GM21528 (cell line): ENCODE measurements at regions not wholly inside any gene's neighbourhood (a gene's known extent, or its start where the extent isn't known, plus 50 kb on each side); places are given as distances from the start of the nearest gene placed in this dataset.
"Not testable (repeated sequence)": the region's sequence is repeated elsewhere in the genome, so short reads cannot be mapped to it uniquely, and the experiment has no call there.

Experiments
- ATAC-seq: cut with Tn5 transposase; IDR thresholded peaks from one replicate; pipeline ENCODE4 v1.9.1; 2021; ENCODE audit warnings: mild to moderate bottlenecking, moderate library complexity; ENCODE audit not compliant: unreplicated experiment, low FRiP score

- ATAC-seq = not testable (repeated sequence)
These were observed 224.9 kb upstream of the CNR1 start for GRCh38 chr6:88390998-88391397.

GRCh38 chr6:88388589-88388988 lies 222.4 kb upstream of the CNR1 start:
- ATAC-seq = no peak

- no peak for ATAC-seq
These were observed 220.0 kb upstream of the CNR1 start for GRCh38 chr6:88386167-88386566.

GRCh38 chr6:88383183-88383582 lies 217.0 kb upstream of the CNR1 start:
- no peak for ATAC-seq

GRCh38 chr6:88381289-88381642 lies 215.1 kb upstream of the CNR1 start:
- ATAC-seq = no peak

- no peak for ATAC-seq
These were observed 214.6 kb upstream of the CNR1 start for GRCh38 chr6:88380618-88381288.

- ATAC-seq = no peak
These were observed 213.9 kb upstream of the CNR1 start for GRCh38 chr6:88380083-88380482.

- ATAC-seq = no peak
These were observed 212.5 kb upstream of the CNR1 start for GRCh38 chr6:88378639-88379038.

GRCh38 chr6:88377976-88378568 lies 211.9 kb upstream of the CNR1 start:
- no peak for ATAC-seq

- no peak for ATAC-seq
These were observed 210.7 kb upstream of the CNR1 start for GRCh38 chr6:88376768-88377387.

GRCh38 chr6:88376197-88376596 lies 210.1 kb upstream of the CNR1 start:
- ATAC-seq = no peak

GRCh38 chr6:88374553-88374952 lies 208.4 kb upstream of the CNR1 start:
- ATAC-seq = no peak

GRCh38 chr6:88371480-88371879 lies 205.3 kb upstream of the CNR1 start:
- ATAC-seq = no peak

- ATAC-seq = no peak
These were observed 204.1 kb upstream of the CNR1 start for GRCh38 chr6:88370127-88370710.

GRCh38 chr6:88369262-88369661 lies 203.1 kb upstream of the CNR1 start:
- no peak for ATAC-seq

GRCh38 chr6:88368071-88368787 lies 202.1 kb upstream of the CNR1 start:
- no peak for ATAC-seq

GRCh38 chr6:88367248-88367647 lies 201.1 kb upstream of the CNR1 start:
- ATAC-seq = no peak

- ATAC-seq = no peak
These were observed 200.5 kb upstream of the CNR1 start for GRCh38 chr6:88366672-88367071.

GRCh38 chr6:88365656-88366055 lies 199.5 kb upstream of the CNR1 start:
- ATAC-seq = no peak

GRCh38 chr6:88365230-88365629 lies 199.1 kb upstream of the CNR1 start:
- no peak for ATAC-seq

GRCh38 chr6:88361754-88362153 lies 195.6 kb upstream of the CNR1 start:
- ATAC-seq = no peak
